Progenitor cell of endocrine pancreas (in vitro differentiated cells): ENCODE measurements at regions not wholly inside any gene's neighbourhood (a gene's known extent, or its start where the extent isn't known, plus 50 kb on each side); places are given as distances from the start of the nearest gene placed in this dataset.
A peak's percentile ranks its signal among the peaks of the same experiment; 100 is the strongest.

ENCODE experiments used
- DNase-seq: peaks from one replicate; pipeline ENCODE4 v3.0.0; 2021; ENCODE audit warnings: low spot score; ENCODE audit not compliant: unreplicated experiment
- H3K27ac Mint-ChIP-seq: 2 replicates; pipeline ENCODE4 v1.8.0; 2021; ENCODE audit warnings: mild to moderate bottlenecking, moderate library complexity, mixed read lengths
- H3K27me3 Mint-ChIP-seq: 2 replicates; pipeline ENCODE4 v1.8.0; 2021; ENCODE audit warnings: mixed read lengths
- H3K36me3 Mint-ChIP-seq: 2 replicates; pipeline ENCODE4 v1.8.0; 2022; ENCODE audit warnings: mixed read lengths; ENCODE audit not compliant: insufficient read depth
- H3K4me1 Mint-ChIP-seq: 2 replicates; pipeline ENCODE4 v1.8.0; 2021; ENCODE audit warnings: low read depth, mixed read lengths
- H3K4me3 Mint-ChIP-seq: 2 replicates; pipeline ENCODE4 v1.8.0; 2021; ENCODE audit warnings: low read depth, mild to moderate bottlenecking, moderate library complexity, mixed read lengths
- H3K9me3 Mint-ChIP-seq: 2 replicates; pipeline ENCODE4 v1.8.0; 2021; ENCODE audit warnings: low read depth, mixed read lengths
- TF ChIP-seq, protein P1 (sequence below): fragments of 200-600 bp; sonication (generic); IDR thresholded peaks from one replicate; pipeline ENCODE4 v1.5.0; 2021; ENCODE audit warnings: antibody characterized with exemption, mild to moderate bottlenecking; ENCODE audit not compliant: unreplicated experiment

DNA sequence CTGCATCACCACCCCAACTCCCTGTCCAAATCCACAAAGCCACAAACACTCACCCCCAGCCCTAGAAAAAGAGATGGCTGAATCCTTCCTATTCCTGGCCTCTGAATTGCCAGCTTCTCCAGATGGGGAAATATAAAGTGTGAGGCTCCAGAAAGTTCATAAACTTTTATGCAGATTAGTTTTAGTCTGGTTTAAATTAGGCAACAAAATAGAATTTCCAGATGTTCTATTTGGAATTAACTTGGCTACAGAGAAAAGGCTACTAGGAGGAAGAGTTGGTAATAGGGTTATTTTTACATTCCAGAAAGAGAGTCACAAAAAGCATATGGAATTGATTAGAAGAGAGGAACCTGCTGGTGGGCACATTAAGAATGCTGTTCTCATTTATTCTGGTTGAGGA lies 56.0 kb downstream of the EN1 start:
- DNase-seq, result no peak
- peaks cover 67% of the 10 kb centered on the region for H3K27me3 Mint-ChIP-seq
- H3K4me3 Mint-ChIP-seq, result no peak overlapping the region
- H3K27ac Mint-ChIP-seq, result no peak overlapping the region
- H3K9me3 Mint-ChIP-seq, result no peaks in the 10 kb centered on the region
- no peaks in the 10 kb centered on the region for H3K36me3 Mint-ChIP-seq
- H3K4me1 Mint-ChIP-seq, result no peaks in the 10 kb centered on the region
- TF ChIP-seq, protein P1, sequence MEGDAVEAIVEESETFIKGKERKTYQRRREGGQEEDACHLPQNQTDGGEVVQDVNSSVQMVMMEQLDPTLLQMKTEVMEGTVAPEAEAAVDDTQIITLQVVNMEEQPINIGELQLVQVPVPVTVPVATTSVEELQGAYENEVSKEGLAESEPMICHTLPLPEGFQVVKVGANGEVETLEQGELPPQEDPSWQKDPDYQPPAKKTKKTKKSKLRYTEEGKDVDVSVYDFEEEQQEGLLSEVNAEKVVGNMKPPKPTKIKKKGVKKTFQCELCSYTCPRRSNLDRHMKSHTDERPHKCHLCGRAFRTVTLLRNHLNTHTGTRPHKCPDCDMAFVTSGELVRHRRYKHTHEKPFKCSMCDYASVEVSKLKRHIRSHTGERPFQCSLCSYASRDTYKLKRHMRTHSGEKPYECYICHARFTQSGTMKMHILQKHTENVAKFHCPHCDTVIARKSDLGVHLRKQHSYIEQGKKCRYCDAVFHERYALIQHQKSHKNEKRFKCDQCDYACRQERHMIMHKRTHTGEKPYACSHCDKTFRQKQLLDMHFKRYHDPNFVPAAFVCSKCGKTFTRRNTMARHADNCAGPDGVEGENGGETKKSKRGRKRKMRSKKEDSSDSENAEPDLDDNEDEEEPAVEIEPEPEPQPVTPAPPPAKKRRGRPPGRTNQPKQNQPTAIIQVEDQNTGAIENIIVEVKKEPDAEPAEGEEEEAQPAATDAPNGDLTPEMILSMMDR, result no peak

DNA sequence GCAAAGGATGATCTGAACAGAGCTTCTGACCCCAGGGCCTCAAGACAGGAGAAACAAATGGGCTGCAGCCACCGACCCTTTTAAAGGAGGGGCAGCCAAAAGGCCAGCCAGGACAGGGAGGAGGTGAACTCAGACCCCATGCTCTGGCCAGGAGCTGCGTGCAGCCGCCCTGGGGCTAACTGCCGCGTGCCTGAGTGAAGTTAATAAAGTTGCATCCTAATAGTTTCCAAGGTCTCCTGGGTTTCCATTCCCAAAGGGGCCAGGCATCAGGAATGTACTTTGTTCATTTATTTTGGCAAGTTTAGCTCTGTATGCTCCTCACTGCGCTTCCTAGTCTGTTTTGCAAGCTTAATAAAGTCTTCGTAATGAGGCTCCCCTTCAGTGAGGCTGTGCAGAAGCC lies 60.7 kb downstream of the EN1 start:
- Mint-ChIP-seq H3K36me3 (no peaks in the 10 kb centered on the region), H3K27me3 (peaks cover 69% of the 10 kb centered on the region), H3K27ac (no peak overlapping the region), H3K9me3 (no peaks in the 10 kb centered on the region), H3K4me1 (no peaks in the 10 kb centered on the region), H3K4me3 (no peak overlapping the region)
- TF ChIP-seq, protein P1, result no peak
- no peak for DNase-seq

DNA sequence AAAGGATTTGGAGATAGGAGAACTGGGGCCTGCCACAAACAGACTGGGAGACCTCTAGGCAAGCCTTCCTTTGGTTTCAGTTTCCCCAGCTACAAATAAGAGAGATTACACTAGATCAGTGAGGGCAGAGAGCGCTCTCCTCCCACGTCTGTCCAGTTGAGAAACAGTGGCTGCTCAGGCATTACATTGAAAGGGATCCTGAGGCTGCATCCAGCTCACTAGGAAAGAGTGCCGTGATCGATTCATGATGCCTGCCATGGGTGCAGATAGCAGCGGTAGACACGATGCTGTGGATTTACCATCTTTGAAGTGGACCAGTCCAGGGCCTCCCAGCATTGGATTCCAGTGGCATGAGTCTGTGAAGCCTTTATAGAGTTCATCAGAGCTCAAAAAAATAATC lies 62.6 kb downstream of the EN1 start:
- H3K36me3 Mint-ChIP-seq, result no peaks in the 10 kb centered on the region
- peaks cover 60% of the 10 kb centered on the region for H3K27me3 Mint-ChIP-seq
- no peak for DNase-seq
- no peak overlapping the region for H3K27ac Mint-ChIP-seq
- no peak overlapping the region for H3K4me3 Mint-ChIP-seq
- TF ChIP-seq, protein P1, result no peak
- no peaks in the 10 kb centered on the region for H3K4me1 Mint-ChIP-seq
- H3K9me3 Mint-ChIP-seq, result peaks cover 3% of the 10 kb centered on the region

DNA sequence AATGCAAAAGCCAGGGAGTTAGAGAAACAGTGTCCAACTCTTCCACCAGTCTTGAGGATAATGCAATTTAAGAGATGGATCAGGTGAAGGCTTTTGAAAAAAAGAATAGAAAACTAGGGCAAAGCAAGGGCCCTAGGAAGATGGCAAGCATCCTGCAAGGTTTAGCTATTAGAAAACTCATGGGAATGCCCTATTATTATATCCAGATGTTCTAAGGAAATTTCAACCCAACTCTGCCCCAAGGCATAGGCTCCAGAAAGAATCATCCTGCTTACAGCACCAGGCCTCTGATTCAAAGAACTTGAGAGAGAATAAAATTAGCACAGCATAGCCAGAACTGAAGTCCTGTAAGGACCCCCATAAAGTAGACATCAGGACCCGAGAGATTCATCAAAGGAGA lies 68.1 kb downstream of the EN1 start:
- DNase-seq, result no peak
- Mint-ChIP-seq H3K27ac (no peak overlapping the region), H3K27me3 (peaks cover 54% of the 10 kb centered on the region), H3K4me1 (peaks cover 3% of the 10 kb centered on the region), H3K9me3 (peaks cover 3% of the 10 kb centered on the region), H3K4me3 (no peak overlapping the region), H3K36me3 (no peaks in the 10 kb centered on the region)
- TF ChIP-seq, protein P1, result no peak

DNA sequence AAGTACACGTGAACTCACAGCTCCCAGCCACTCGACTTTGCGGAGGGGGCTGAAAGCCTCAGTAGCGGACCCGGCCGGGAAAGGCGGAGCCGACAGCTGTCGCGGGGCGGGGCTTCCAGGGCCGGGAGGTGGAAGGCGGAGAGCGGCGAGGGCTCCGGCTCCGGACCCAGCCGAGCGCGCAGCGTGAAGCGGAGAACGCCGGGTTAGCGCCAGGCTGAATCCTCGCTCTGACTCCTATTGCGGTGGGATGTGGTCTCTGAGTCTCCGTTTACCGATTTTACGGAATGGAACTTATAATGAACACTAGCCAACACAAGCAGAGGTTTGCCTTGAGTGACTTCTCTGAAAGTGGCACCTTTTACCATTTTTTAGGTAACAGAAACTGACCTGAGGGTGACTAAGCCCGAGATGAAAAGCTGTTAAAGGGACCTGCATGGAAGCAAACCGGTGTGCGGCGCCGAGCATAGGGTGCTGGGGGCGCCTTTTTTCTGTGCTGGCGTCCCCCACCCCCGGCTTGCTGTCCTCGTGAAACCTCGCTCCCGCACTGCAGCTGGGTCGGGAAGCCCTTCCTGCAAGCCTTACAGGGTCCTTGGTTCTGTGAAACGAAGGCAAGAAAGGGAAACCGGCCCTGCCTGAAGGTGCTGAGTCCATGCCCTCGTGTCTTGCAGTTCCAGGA lies 72.9 kb downstream of the EN1 start:
- no peak overlapping the region for H3K27ac Mint-ChIP-seq

More for the DNA sequence above, 72.9 kb downstream of the EN1 start:
- H3K4me1 Mint-ChIP-seq, result peaks cover 5% of the 10 kb centered on the region
- H3K4me3 Mint-ChIP-seq, result peak overlapping the region; percentile 63
- peak; percentile 48 for DNase-seq
- peaks cover 68% of the 10 kb centered on the region for H3K27me3 Mint-ChIP-seq
- H3K9me3 Mint-ChIP-seq, result no peaks in the 10 kb centered on the region
- TF ChIP-seq, protein P1, result no peak
- no peaks in the 10 kb centered on the region for H3K36me3 Mint-ChIP-seq
